Bronchial epithelial cell (primary cell): ENCODE measurements at regions not wholly inside any gene's neighbourhood (a gene's known extent, or its start where the extent isn't known, plus 50 kb on each side); places are given as distances from the start of the nearest gene placed in this dataset.

Experiments used
- DNase-seq: peaks from one replicate; pipeline ENCODE4 v3.0.0-alpha.2; 2010; ENCODE audit warnings: low read depth
- FAIRE-seq: peaks from 2 replicates; lab custom pipeline; 2011; peaks lifted over from hg19 to GRCh38; lab: Jason Lieb, UNC
- H3K27me3 ChIP-seq: 2 replicates; pipeline ENCODE4 v1.5.1; 2011; ENCODE audit warnings: low read length; ENCODE audit not compliant: control insufficient read depth, insufficient read depth
- H3K36me3 ChIP-seq: 2 replicates; pipeline ENCODE4 v1.5.1; 2011; ENCODE audit warnings: low read length; ENCODE audit not compliant: control insufficient read depth, insufficient read depth
- H3K4me3 ChIP-seq: 2 replicates; pipeline ENCODE4 v1.5.1; 2011; ENCODE audit warnings: mild to moderate bottlenecking, low read depth, low read length, control low read depth
- TF ChIP-seq, protein P1 (sequence below): IDR thresholded peaks from 2 replicates; pipeline ENCODE4 v1.5.1; 2011; ENCODE audit warnings: mild to moderate bottlenecking, moderate library complexity, low read length, control low read depth, inconsistent platforms; ENCODE audit not compliant: insufficient read depth, severe bottlenecking

DNA sequence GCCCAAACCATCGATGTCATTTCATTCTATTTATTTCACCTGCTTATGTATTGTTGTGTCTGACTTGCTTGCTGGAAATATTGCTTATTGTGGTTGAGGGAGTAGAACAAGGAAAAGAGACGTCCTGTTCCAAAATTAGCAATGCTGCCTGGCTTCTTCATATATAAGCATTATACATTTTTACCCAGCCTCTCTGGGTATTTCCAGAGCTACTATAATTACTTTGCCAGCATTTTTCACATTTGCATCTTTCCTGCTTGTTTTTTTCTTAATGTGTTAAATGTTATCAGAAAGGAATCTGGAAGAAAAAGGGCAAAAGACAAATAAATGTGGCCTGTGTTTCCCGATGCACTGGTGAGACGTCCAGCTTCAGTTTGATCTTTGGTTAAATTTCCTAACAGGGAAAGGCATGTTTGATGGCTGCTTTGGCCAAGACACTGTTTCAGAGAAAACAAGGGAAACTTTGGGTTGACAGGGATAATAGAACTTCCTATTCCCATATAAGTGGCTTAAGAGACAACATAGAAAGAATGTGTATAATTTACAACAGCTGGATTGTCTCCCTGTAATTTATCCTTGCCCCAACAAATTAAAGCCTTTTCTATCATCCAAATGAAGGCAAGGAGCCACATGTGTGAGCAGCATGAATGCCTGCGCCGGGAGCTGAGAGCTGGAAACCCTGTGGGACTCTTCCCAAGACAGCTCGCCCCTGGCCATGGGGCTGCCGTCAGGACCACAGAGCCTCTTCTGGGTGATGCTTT is 671.1 kb upstream of the CELF2 start:
- DNase-seq, result no peak
- no peak for FAIRE-seq
- no peak overlapping the region for H3K4me3 ChIP-seq
- no peaks in the 10 kb centered on the region for H3K27me3 ChIP-seq
- TF ChIP-seq, protein P1, sequence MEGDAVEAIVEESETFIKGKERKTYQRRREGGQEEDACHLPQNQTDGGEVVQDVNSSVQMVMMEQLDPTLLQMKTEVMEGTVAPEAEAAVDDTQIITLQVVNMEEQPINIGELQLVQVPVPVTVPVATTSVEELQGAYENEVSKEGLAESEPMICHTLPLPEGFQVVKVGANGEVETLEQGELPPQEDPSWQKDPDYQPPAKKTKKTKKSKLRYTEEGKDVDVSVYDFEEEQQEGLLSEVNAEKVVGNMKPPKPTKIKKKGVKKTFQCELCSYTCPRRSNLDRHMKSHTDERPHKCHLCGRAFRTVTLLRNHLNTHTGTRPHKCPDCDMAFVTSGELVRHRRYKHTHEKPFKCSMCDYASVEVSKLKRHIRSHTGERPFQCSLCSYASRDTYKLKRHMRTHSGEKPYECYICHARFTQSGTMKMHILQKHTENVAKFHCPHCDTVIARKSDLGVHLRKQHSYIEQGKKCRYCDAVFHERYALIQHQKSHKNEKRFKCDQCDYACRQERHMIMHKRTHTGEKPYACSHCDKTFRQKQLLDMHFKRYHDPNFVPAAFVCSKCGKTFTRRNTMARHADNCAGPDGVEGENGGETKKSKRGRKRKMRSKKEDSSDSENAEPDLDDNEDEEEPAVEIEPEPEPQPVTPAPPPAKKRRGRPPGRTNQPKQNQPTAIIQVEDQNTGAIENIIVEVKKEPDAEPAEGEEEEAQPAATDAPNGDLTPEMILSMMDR, result no peak
- H3K36me3 ChIP-seq, result no peaks in the 10 kb centered on the region

DNA sequence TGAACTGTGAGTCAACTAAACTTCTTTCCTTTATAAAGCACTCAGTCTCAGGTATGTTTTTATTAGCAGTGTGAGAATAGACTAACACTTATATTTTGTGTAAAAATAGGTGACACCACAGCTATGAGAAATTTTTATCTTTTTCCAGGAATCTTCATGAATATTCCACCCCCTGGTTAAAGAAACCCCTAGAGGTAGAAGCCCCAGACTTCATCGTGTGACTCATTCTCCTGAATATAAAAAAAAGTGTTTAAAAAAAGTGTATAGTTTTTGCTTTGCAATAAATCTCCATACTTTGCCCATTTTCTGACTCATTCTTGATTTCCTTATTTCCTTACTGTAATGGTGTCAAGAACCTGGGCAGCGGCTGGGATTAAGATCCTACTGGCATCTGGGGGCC is 667.6 kb upstream of the CELF2 start:
- DNase-seq (no peak), FAIRE-seq (no peak)
- Histone ChIP-seq H3K27me3 (no peaks in the 10 kb centered on the region), H3K4me3 (no peak overlapping the region), H3K36me3 (no peaks in the 10 kb centered on the region)
- TF ChIP-seq, protein P1, result no peak

DNA sequence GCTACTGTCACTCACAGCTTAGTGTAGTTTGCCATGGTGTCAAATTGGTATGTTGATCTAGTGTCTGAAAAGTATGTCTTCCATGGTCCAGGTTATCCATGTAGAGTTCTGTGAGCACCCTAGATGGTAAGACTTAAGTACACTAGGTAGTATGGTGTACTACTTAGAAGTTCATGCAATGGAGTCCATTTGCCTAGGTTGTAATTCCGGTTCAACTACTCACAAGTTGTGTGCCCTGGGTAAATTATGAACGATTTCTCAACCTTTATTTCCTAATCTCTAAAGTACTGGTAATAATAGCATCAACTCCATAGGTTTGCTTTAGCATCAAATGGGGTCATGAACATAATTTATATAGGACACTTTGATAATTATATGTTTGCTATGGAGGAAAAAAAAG is 666.2 kb upstream of the CELF2 start:
- Histone ChIP-seq H3K27me3 (no peaks in the 10 kb centered on the region), H3K4me3 (no peak overlapping the region), H3K36me3 (no peaks in the 10 kb centered on the region)
- FAIRE-seq (no peak), DNase-seq (peak; percentile 9)
- TF ChIP-seq, protein P1, result no peak

DNA sequence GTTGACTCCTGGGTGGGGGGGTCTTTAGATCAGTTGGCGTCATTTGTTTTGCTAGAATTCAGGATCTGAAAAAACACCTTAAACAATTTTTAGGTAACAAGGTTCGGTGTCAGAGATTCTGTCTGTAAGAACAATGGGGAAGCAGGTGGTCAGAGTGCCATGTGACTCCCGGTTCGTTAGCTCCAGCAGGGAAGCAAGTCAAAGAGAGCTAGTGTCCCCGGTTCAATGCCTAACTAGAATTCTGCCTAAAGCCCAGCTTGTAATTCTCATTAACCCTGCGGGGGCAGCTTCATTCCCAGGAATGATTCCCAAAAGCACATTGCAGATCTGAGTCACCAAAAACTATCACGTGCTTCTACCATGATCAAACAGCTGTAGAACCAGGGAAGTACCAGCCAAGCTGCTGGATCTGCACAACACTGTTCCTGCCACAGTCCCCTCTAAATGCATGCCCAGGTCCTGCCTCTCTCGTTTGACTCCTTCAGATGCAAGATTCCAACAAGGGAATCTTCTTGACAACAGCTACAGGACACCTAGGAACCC is 664.3 kb upstream of the CELF2 start:
- FAIRE-seq (no peak), DNase-seq (no peak)
- Histone ChIP-seq H3K4me3 (no peak overlapping the region), H3K27me3 (no peaks in the 10 kb centered on the region), H3K36me3 (no peaks in the 10 kb centered on the region)
- TF ChIP-seq, protein P1, result no peak

DNA sequence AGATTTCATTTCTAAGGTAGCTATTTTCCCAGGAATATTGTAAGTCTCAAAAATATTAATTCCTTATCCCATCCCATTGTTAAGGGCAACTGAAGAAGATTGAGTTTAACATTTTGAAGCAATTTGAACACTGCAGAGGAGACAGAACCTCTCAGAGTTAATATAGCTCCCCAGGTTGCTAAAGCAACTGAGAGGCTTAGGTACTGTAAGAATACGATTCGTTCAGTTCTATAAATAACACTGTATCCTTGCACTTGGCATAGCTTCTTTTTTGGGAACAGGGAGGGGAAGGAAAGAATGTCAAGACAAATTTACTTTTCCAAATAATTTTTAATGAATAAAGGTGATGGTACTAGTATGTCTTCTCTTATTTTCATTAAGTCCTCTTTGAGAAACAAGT is 658.4 kb upstream of the CELF2 start:
- FAIRE-seq, result no peak
- TF ChIP-seq, protein P1, result no peak

DNA sequence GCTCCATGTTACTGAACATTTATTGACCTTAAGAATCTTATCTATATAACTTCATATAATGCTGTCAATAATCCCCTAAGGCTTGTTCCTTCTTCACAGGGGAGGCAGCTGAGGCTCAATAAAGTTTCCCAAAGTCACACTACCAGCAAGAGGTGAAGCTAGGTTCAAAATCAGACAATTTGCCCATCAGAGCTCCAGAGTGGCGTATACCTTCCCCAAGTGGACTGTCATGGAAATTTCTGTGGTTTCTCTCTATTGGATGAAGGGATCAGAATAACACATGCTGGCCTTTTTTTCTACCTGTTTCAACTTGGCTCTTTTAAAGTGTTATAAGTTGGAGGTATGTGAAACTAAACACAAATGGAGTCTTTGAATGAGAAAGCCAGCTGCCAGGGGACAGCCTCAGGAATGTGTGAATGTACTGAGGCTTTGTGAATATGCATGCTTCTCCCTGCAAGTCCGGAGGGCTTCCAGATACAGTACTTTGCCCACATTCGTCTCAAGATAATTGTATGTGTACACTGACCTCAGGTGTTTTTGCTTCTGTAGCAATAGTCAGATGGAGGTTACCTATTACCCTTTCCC is 656.3 kb upstream of the CELF2 start:
- no peaks in the 10 kb centered on the region for H3K36me3 ChIP-seq
- no peak for FAIRE-seq
- TF ChIP-seq, protein P1, result no peak

More for the DNA sequence above, 658.4 kb upstream of the CELF2 start:
- Histone ChIP-seq H3K36me3 (no peaks in the 10 kb centered on the region), H3K27me3 (no peaks in the 10 kb centered on the region), H3K4me3 (no peak overlapping the region)
- DNase-seq, result no peak

More for the DNA sequence above, 656.3 kb upstream of the CELF2 start:
- no peak overlapping the region for H3K4me3 ChIP-seq
- H3K27me3 ChIP-seq, result no peaks in the 10 kb centered on the region
- DNase-seq, result no peak
